ENCODE measurements at regions not wholly inside any gene's neighbourhood (a gene's known extent, or its start where the extent isn't known, plus 50 kb on each side); places are given as distances from the start of the nearest gene placed in this dataset.

- no peak for TF ChIP-seq CTCF (IDR thresholded peaks at IDR 0.05; ENCODE audit: partially characterized antibody, unreplicated experiment)
- DNase-seq: no peak
- H3K27me3 Mint-ChIP-seq (ENCODE audit: unreplicated experiment): no peaks in the 10 kb centered on the region
These were observed 85.2 kb upstream of the NR2F2 start for GRCh38 chr15:96245252-96245651.

GRCh38 chr15:96246057-96246456 lies 84.4 kb upstream of the NR2F2 start:
- no peak overlapping the region for H3K27ac Mint-ChIP-seq (ENCODE audit: unreplicated experiment)
- no peaks in the 10 kb centered on the region for H3K4me1 Mint-ChIP-seq (ENCODE audit: low read depth, unreplicated experiment)
- no peaks in the 10 kb centered on the region for H3K36me3 Mint-ChIP-seq (ENCODE audit: unreplicated experiment)
- H3K9me3 Mint-ChIP-seq (ENCODE audit: unreplicated experiment): no peaks in the 10 kb centered on the region
- no peak for DNase-seq
- no peak for TF ChIP-seq CTCF (IDR thresholded peaks at IDR 0.05; ENCODE audit: partially characterized antibody, unreplicated experiment)
- no peak overlapping the region for H3K4me3 Mint-ChIP-seq (ENCODE audit: unreplicated experiment)
- no peaks in the 10 kb centered on the region for H3K27me3 Mint-ChIP-seq (ENCODE audit: unreplicated experiment)

More at GRCh38 chr15:96245252-96245651, 85.2 kb upstream of the NR2F2 start:
- H3K27ac Mint-ChIP-seq (ENCODE audit: unreplicated experiment): no peak overlapping the region
- H3K4me3 Mint-ChIP-seq (ENCODE audit: unreplicated experiment): no peak overlapping the region
- no peaks in the 10 kb centered on the region for H3K9me3 Mint-ChIP-seq (ENCODE audit: unreplicated experiment)
- H3K4me1 Mint-ChIP-seq (ENCODE audit: low read depth, unreplicated experiment): no peaks in the 10 kb centered on the region
- no peaks in the 10 kb centered on the region for H3K36me3 Mint-ChIP-seq (ENCODE audit: unreplicated experiment)

GRCh38 chr15:96247621-96248305 lies 82.7 kb upstream of the NR2F2 start:
- TF ChIP-seq CTCF (IDR thresholded peaks at IDR 0.05; ENCODE audit: partially characterized antibody, unreplicated experiment): no peak

GRCh38 chr15:96252148-96252547 lies 78.4 kb upstream of the NR2F2 start:
- Mint-ChIP-seq H3K36me3 (ENCODE audit: unreplicated experiment) (no peaks in the 10 kb centered on the region), H3K4me3 (ENCODE audit: unreplicated experiment) (no peak overlapping the region), H3K4me1 (ENCODE audit: low read depth, unreplicated experiment) (no peaks in the 10 kb centered on the region), H3K27ac (ENCODE audit: unreplicated experiment) (no peak overlapping the region), H3K9me3 (ENCODE audit: unreplicated experiment) (no peaks in the 10 kb centered on the region), H3K27me3 (ENCODE audit: unreplicated experiment) (peaks cover 3% of the 10 kb centered on the region)
- DNase-seq: no peak
- TF ChIP-seq CTCF (IDR thresholded peaks at IDR 0.05; ENCODE audit: partially characterized antibody, unreplicated experiment): no peak

More at GRCh38 chr15:96247621-96248305, 82.7 kb upstream of the NR2F2 start:
- Mint-ChIP-seq H3K9me3 (ENCODE audit: unreplicated experiment) (no peaks in the 10 kb centered on the region), H3K27ac (ENCODE audit: unreplicated experiment) (no peak overlapping the region), H3K4me1 (ENCODE audit: low read depth, unreplicated experiment) (no peaks in the 10 kb centered on the region), H3K27me3 (ENCODE audit: unreplicated experiment) (no peaks in the 10 kb centered on the region), H3K36me3 (ENCODE audit: unreplicated experiment) (no peaks in the 10 kb centered on the region), H3K4me3 (ENCODE audit: unreplicated experiment) (no peak overlapping the region)
- no peak for DNase-seq

GRCh38 chr15:96253006-96253747 lies 77.3 kb upstream of the NR2F2 start:
- H3K9me3 Mint-ChIP-seq (ENCODE audit: unreplicated experiment): no peaks in the 10 kb centered on the region
- no peak for DNase-seq
- H3K27ac Mint-ChIP-seq (ENCODE audit: unreplicated experiment): no peak overlapping the region
- no peak for TF ChIP-seq CTCF (IDR thresholded peaks at IDR 0.05; ENCODE audit: partially characterized antibody, unreplicated experiment)
- H3K27me3 Mint-ChIP-seq (ENCODE audit: unreplicated experiment): peaks cover 3% of the 10 kb centered on the region
- no peaks in the 10 kb centered on the region for H3K4me1 Mint-ChIP-seq (ENCODE audit: low read depth, unreplicated experiment)
- no peaks in the 10 kb centered on the region for H3K36me3 Mint-ChIP-seq (ENCODE audit: unreplicated experiment)
- no peak overlapping the region for H3K4me3 Mint-ChIP-seq (ENCODE audit: unreplicated experiment)

Data from glutamatergic neuron (in vitro differentiated cells).